DND-41 (cell line): ENCODE measurements at regions not wholly inside any gene's neighbourhood (a gene's known extent, or its start where the extent isn't known, plus 50 kb on each side); places are given as distances from the start of the nearest gene placed in this dataset.
"Not testable (repeated sequence)": the region's sequence is repeated elsewhere in the genome, so short reads cannot be mapped to it uniquely, and the experiment has no call there.

Experiments used
- CTCF ChIP-seq: IDR thresholded peaks from 2 replicates; pipeline ENCODE4 v1.5.1; 2012; ENCODE audit warnings: borderline replicate concordance, low read length, moderate library complexity, mild to moderate bottlenecking; ENCODE audit not compliant: poor library complexity, severe bottlenecking; ENCODE audit errors: extremely low read depth
- EZH2 ChIP-seq: IDR thresholded peaks from 3 replicates; pipeline ENCODE4 v1.6.1; 2012; ENCODE audit warnings: borderline replicate concordance, low read depth, mild to moderate bottlenecking, moderate library complexity, low read length, inconsistent platforms; ENCODE audit not compliant: severe bottlenecking

DNA sequence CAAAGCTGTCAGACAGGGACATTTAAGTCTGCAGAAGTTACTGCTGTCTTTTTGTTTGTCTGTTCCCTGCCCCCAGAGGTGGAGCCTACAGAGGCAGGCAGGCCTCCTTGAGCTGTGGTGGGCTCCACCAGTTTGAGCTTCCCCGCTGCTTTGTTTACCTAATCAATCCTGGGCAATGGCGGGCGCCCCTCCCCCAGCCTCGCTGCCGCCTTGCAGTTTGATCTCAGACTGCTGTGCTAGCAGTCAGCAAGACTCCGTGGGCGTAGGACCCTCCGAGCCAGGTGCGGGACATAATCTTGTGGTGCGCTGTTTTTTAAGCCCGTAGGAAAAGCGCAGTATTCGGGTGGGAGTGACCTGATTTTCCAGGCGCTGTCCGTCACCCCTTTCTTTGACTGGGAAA, 466.8 kb downstream of the BCKDHB start:
- not testable (repeated sequence) for TF ChIP-seq CTCF, EZH2
